Colonic mucosa (tissue), 4 donors: ENCODE measurements at regions not wholly inside any gene's neighbourhood (a gene's known extent, or its start where the extent isn't known, plus 50 kb on each side); places are given as distances from the start of the nearest gene placed in this dataset.

Source experiments
- DNase-seq: peaks from one replicate; pipeline ENCODE4 v3.0.0-alpha.2; 2020
- H3K27ac ChIP-seq: fragments of 200-600 bp; one replicate; pipeline ENCODE4 v1.8.0; 2021
- H3K27me3 ChIP-seq: fragments of 200-600 bp; one replicate; pipeline ENCODE4 v1.8.0; 2021
- H3K36me3 ChIP-seq: fragments of 200-600 bp; one replicate; pipeline ENCODE4 v1.8.0; 2021
- H3K4me1 ChIP-seq: fragments of 200-600 bp; one replicate; pipeline ENCODE4 v1.8.0; 2021; ENCODE audit warnings: mild to moderate bottlenecking
- H3K4me3 ChIP-seq: fragments of 200-600 bp; one replicate; pipeline ENCODE4 v1.8.0; 2021
- H3K9ac ChIP-seq, 2 donors: one replicate each; pipeline ENCODE4 v1.7.0; 2013; ENCODE audit warnings: control low read depth in 2 of 2, low read depth in 2 of 2, low read length in 2 of 2
- H3K9me3 ChIP-seq: fragments of 200-600 bp; one replicate; pipeline ENCODE4 v1.8.0; 2021
- CTCF ChIP-seq: fragments of 200-600 bp; IDR thresholded peaks from one replicate; pipeline ENCODE4 v1.8.0; 2022; ENCODE audit warnings: antibody characterized with exemption, mild to moderate bottlenecking
- intact Hi-C: fragments of 100-400 bp; cut with DNase I; formaldehyde crosslinking; loops from one replicate; pipeline ENCODE4 v1.14.1; 2022
- donor health status: healthy.
- donor health status: DM: no; HTN: no; CAD: no.
- donor health status: DM: no; HTN: no; CAD: no.

- no peak overlapping the region for H3K27ac ChIP-seq
- no peak overlapping the region for H3K9ac ChIP-seq
- no peaks in the 10 kb centered on the region for H3K4me1 ChIP-seq
These were observed 157.5 kb downstream of the SCP2D1 start for GRCh38 chr20:18971121-18971520.

GRCh38 chr20:18971574-18971973 lies 158.0 kb downstream of the SCP2D1 start:
- DNase-seq, result no peak
- Histone ChIP-seq H3K27me3 (no peaks in the 10 kb centered on the region), H3K4me3 (no peak overlapping the region), H3K9me3 (no peaks in the 10 kb centered on the region), H3K27ac (no peak overlapping the region), H3K9ac (no peak overlapping the region), H3K4me1 (no peaks in the 10 kb centered on the region), H3K36me3 (no peaks in the 10 kb centered on the region)
- intact Hi-C loops, result no loop called here
- no peak for TF ChIP-seq CTCF

More at GRCh38 chr20:18971121-18971520, 157.5 kb downstream of the SCP2D1 start:
- Histone ChIP-seq H3K4me3 (no peak overlapping the region), H3K27me3 (no peaks in the 10 kb centered on the region), H3K9me3 (no peaks in the 10 kb centered on the region), H3K36me3 (no peaks in the 10 kb centered on the region)
- intact Hi-C loops, result no loop called here
- DNase-seq, result no peak
- TF ChIP-seq CTCF, result no peak

- no peaks in the 10 kb centered on the region for H3K36me3 ChIP-seq
- no peak overlapping the region for H3K4me3 ChIP-seq
- intact Hi-C loops, result no loop called here
- no peaks in the 10 kb centered on the region for H3K27me3 ChIP-seq
- H3K9me3 ChIP-seq, result no peaks in the 10 kb centered on the region
- H3K4me1 ChIP-seq, result no peaks in the 10 kb centered on the region
- H3K27ac ChIP-seq, result no peak overlapping the region
- TF ChIP-seq CTCF, result no peak
- no peak overlapping the region for H3K9ac ChIP-seq
- DNase-seq, result no peak
These were observed 158.8 kb downstream of the SCP2D1 start for GRCh38 chr20:18972251-18972876.

- DNase-seq, result peak; percentile 29
- no peak for TF ChIP-seq CTCF
- H3K9ac ChIP-seq, result no peak overlapping the region
- H3K9me3 ChIP-seq, result no peaks in the 10 kb centered on the region
- intact Hi-C loops, result no loop called here
- no peaks in the 10 kb centered on the region for H3K27me3 ChIP-seq
- no peak overlapping the region for H3K27ac ChIP-seq
- no peaks in the 10 kb centered on the region for H3K36me3 ChIP-seq
- H3K4me1 ChIP-seq, result no peaks in the 10 kb centered on the region
- no peak overlapping the region for H3K4me3 ChIP-seq
These were observed 160.1 kb downstream of the SCP2D1 start for GRCh38 chr20:18973529-18974173.

GRCh38 chr20:18974660-18975059 lies 161.1 kb downstream of the SCP2D1 start:
- DNase-seq, result no peak
- H3K27ac ChIP-seq, result no peak overlapping the region

More at GRCh38 chr20:18974660-18975059, 161.1 kb downstream of the SCP2D1 start:
- Histone ChIP-seq H3K4me1 (no peaks in the 10 kb centered on the region), H3K36me3 (no peaks in the 10 kb centered on the region), H3K27me3 (no peaks in the 10 kb centered on the region), H3K4me3 (no peak overlapping the region), H3K9ac (no peak overlapping the region), H3K9me3 (no peaks in the 10 kb centered on the region)
- no peak for TF ChIP-seq CTCF
- intact Hi-C loops, result no loop called here
